PC-9 (cell line): ENCODE measurements at regions not wholly inside any gene's neighbourhood (a gene's known extent, or its start where the extent isn't known, plus 50 kb on each side); places are given as distances from the start of the nearest gene placed in this dataset.

Experiments used
- EZH2 ChIP-seq: fragments of 200-600 bp; sonication (generic); IDR thresholded peaks from 2 replicates; pipeline ENCODE4 v1.8.0; 2017; ENCODE audit warnings: antibody characterized with exemption, low read depth
- TF ChIP-seq, protein P1 (sequence below): fragments of 200-600 bp; sonication (generic); conservative IDR thresholded peaks from 2 replicates; pipeline ENCODE4 v1.6.1; 2017; ENCODE audit warnings: mixed run types, antibody characterized with exemption, mild to moderate bottlenecking, moderate library complexity

DNA sequence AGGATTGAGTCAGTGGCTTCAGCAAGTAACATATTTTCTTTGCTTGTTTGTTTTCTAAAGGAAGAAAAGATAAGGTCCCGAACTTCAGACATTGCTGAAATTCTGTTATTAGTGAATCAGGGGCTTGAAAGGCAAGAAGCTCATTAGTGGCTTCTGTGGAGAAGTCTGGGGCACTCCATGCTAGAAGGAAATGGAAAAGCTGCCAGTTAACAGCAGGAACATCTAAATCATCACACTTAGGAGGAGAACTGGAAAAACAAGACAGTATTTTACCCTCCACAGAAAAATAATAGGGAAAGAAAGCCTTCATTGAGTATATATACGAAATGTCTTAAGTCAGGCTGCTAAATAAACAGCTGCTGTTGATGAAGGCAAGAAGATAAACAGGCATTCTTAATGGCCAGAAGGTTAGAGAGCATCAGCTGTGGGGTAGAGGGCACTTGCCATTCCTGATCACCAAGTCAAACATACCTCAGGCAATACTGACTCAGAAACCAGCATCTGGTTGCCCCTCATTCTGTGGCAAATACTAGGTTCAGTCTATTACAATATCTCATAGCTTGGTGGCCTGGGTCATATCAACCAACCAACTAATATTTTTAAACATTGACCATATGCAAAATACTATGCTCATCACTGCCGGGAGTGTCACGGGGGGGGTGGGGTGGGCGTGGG is 143.2 kb upstream of the TENT5A start:
- TF ChIP-seq, protein P1, sequence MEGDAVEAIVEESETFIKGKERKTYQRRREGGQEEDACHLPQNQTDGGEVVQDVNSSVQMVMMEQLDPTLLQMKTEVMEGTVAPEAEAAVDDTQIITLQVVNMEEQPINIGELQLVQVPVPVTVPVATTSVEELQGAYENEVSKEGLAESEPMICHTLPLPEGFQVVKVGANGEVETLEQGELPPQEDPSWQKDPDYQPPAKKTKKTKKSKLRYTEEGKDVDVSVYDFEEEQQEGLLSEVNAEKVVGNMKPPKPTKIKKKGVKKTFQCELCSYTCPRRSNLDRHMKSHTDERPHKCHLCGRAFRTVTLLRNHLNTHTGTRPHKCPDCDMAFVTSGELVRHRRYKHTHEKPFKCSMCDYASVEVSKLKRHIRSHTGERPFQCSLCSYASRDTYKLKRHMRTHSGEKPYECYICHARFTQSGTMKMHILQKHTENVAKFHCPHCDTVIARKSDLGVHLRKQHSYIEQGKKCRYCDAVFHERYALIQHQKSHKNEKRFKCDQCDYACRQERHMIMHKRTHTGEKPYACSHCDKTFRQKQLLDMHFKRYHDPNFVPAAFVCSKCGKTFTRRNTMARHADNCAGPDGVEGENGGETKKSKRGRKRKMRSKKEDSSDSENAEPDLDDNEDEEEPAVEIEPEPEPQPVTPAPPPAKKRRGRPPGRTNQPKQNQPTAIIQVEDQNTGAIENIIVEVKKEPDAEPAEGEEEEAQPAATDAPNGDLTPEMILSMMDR = no peak
- TF ChIP-seq EZH2 = no peak
